GM12878 (cell line): ENCODE measurements at regions not wholly inside any gene's neighbourhood (a gene's known extent, or its start where the extent isn't known, plus 50 kb on each side); places are given as distances from the start of the nearest gene placed in this dataset.

ENCODE experiments used
- ATAC-seq: fragments of 200-7000 bp; cut with Tn5 transposase; 3 replicates; pipeline ENCODE4 v1.9.1; 2020; ENCODE audit warnings: mild to moderate bottlenecking, moderate library complexity
- BruUV-seq: library from RNA; stranded (reverse); fragments of 400-500 nt; replicated peaks from 2 replicates; lab custom pipeline; 2021; lab: Mats Ljungman, UMichigan
- CTCF ChIA-PET: fragments of 300-600 bp; sonication (Branson Sonifier 250); formaldehyde crosslinking; extraction: SDS; loops from one replicate; lab custom pipeline; 2021; ENCODE audit warnings: inconsistent platforms; lab: Yijun Ruan, JAX
- POLR2A ChIA-PET: fragments of 350-600 bp; formaldehyde crosslinking; extraction: SDS; loops from one replicate; lab custom pipeline; 2021; ENCODE audit warnings: inconsistent platforms; lab: Charles Lee
- RAD21 ChIA-PET: fragments of 300-600 bp; sonication (Branson Sonifier 250); formaldehyde crosslinking; loops from one replicate; lab custom pipeline; 2023; ENCODE audit warnings: antibody characterized with exemption; ENCODE audit not compliant: unreplicated experiment; lab: Charles Lee
- SMC1A ChIA-PET: fragments of 300-600 bp; sonication (Branson Sonifier 250); formaldehyde crosslinking; loops from one replicate; lab custom pipeline; 2023; ENCODE audit not compliant: unreplicated experiment, uncharacterized antibody; lab: Charles Lee
- DNase-seq: peaks from one replicate; pipeline ENCODE4 v3.0.0-alpha.2; 2011; ENCODE audit warnings: low read depth, low spot score
- FAIRE-seq: peaks from 3 replicates; lab custom pipeline; 2011; peaks lifted over from hg19 to GRCh38; lab: Jason Lieb, UNC
- H2AFZ ChIP-seq: 2 replicates; pipeline ENCODE4 v1.6.0; 2011; ENCODE audit warnings: low read depth, low read length, control low read depth; ENCODE audit not compliant: control insufficient read depth
- H3K27ac ChIP-seq: 2 replicates; pipeline ENCODE4 v1.5.1; 2011; ENCODE audit warnings: control low read depth; ENCODE audit not compliant: control insufficient read depth, insufficient read depth
- H3K27me3 ChIP-seq, 2 experiments: replicated peaks in 1 of 2; 2 replicates each; pipeline versions ENCODE4 v1.6.0 to v1.6.1; 2011; ENCODE audit warnings: low read length in 1 of 2; ENCODE audit not compliant: control insufficient read depth in 2 of 2, insufficient read depth in 2 of 2
- H3K36me3 ChIP-seq, 2 experiments: 2 replicates each; pipeline ENCODE4 v1.5.1; 2011; ENCODE audit warnings: low read length in 1 of 2; ENCODE audit not compliant: control insufficient read depth in 2 of 2, insufficient read depth in 2 of 2
- H3K4me1 ChIP-seq: 2 replicates; pipeline ENCODE4 v1.6.1; 2011; ENCODE audit warnings: mild to moderate bottlenecking, low read length, moderate library complexity, mixed read lengths; ENCODE audit not compliant: control insufficient read depth, insufficient read depth
- H3K4me2 ChIP-seq: 2 replicates; pipeline ENCODE4 v1.6.0; 2011; ENCODE audit warnings: control low read depth; ENCODE audit not compliant: control insufficient read depth, insufficient read depth
- H3K4me3 ChIP-seq: fragments of 200-600 bp; sonication (generic); 2 replicates; pipeline ENCODE4 v1.5.1; 2016
- H3K79me2 ChIP-seq: 2 replicates; pipeline ENCODE4 v1.6.0; 2011; ENCODE audit warnings: low read length; ENCODE audit not compliant: control insufficient read depth, insufficient read depth
- H3K9ac ChIP-seq: 2 replicates; pipeline ENCODE4 v1.8.0; 2011; ENCODE audit warnings: low read length, control low read depth, mixed read lengths; ENCODE audit not compliant: control insufficient read depth, insufficient read depth
- H3K9me3 ChIP-seq: replicated peaks from 3 replicates; pipeline ENCODE4 v1.5.1; 2011; ENCODE audit warnings: mild to moderate bottlenecking, low read length; ENCODE audit not compliant: control insufficient read depth, insufficient read depth
- H4K20me1 ChIP-seq: 2 replicates; pipeline ENCODE4 v1.6.0; 2011; ENCODE audit not compliant: control insufficient read depth, insufficient read depth
- CBFB ChIP-seq: IDR thresholded peaks from 2 replicates; pipeline ENCODE4 v1.6.1; 2016; ENCODE audit warnings: antibody characterized with exemption, low read depth
- FOS ChIP-seq: IDR thresholded peaks from 3 replicates; pipeline ENCODE4 v1.6.1; 2011; ENCODE audit warnings: borderline replicate concordance; ENCODE audit not compliant: insufficient read length; ENCODE audit errors: extremely low read depth
- MXI1 ChIP-seq: fragments of 150-350 bp; IDR thresholded peaks from 2 replicates; pipeline ENCODE4 v1.6.1; 2011; ENCODE audit warnings: low read depth, mild to moderate bottlenecking, inconsistent platforms, low read length, improper control_type of control experiment
- NFXL1 ChIP-seq: fragments of 450-650 bp; IDR thresholded peaks from 2 replicates; pipeline ENCODE4 v1.6.1; 2017; ENCODE audit warnings: antibody characterized with exemption, mild to moderate bottlenecking, borderline replicate concordance
- NFYB ChIP-seq: IDR thresholded peaks from 2 replicates; pipeline ENCODE4 v1.6.1; 2011; ENCODE audit warnings: low read depth, mild to moderate bottlenecking, low read length, improper control_type of control experiment, moderate library complexity; ENCODE audit not compliant: insufficient read depth
- NR2C1 ChIP-seq: fragments of 450-650 bp; IDR thresholded peaks from 2 replicates; pipeline ENCODE4 v1.6.1; 2017; ENCODE audit warnings: antibody characterized with exemption, mild to moderate bottlenecking, moderate library complexity
- PKNOX1 ChIP-seq: fragments of 450-650 bp; IDR thresholded peaks from 2 replicates; pipeline ENCODE4 v1.6.1; 2016; ENCODE audit warnings: mild to moderate bottlenecking
- PML ChIP-seq: IDR thresholded peaks from 2 replicates; pipeline ENCODE4 v1.6.1; 2012; ENCODE audit warnings: low read length, inconsistent platforms
- POLR2AphosphoS2 ChIP-seq: IDR thresholded peaks from 2 replicates; pipeline ENCODE4 v1.6.1; 2011; ENCODE audit warnings: low read depth, mild to moderate bottlenecking, low read length, improper control_type of control experiment, moderate library complexity
- RELA ChIP-seq: fragments of 450-650 bp; IDR thresholded peaks from 2 replicates; pipeline ENCODE4 v1.8.0; 2014; ENCODE audit warnings: borderline replicate concordance; ENCODE audit not compliant: partially characterized antibody
- SIN3A ChIP-seq: IDR thresholded peaks from 2 replicates; pipeline ENCODE4 v1.6.1; 2012; ENCODE audit warnings: low read depth, low read length, improper control_type of control experiment
- WGBS: methylation state at CpG from one replicate; pipeline ENCODE4 v1.1.6; 2016; ENCODE audit warnings: low lambda C conversion rate; ENCODE audit not compliant: insufficient replicate concordance, insufficient coverage; ENCODE audit errors: missing lambda C conversion rate; 5-methylcytosine and 5-hydroxymethylcytosine counted together
- in situ Hi-C: fragments of 300-500 bp; cut with MboI; formaldehyde crosslinking; loops from 9 replicates; pipeline ENCODE4 v1.14.3; 2018; ENCODE audit warnings: mixed read lengths
- intact Hi-C: fragments of 100-400 bp; cut with micrococcal nuclease; formaldehyde crosslinking; loops from one replicate; pipeline ENCODE4 v1.14.2; 2022; ENCODE audit not compliant: unreplicated experiment

DNA sequence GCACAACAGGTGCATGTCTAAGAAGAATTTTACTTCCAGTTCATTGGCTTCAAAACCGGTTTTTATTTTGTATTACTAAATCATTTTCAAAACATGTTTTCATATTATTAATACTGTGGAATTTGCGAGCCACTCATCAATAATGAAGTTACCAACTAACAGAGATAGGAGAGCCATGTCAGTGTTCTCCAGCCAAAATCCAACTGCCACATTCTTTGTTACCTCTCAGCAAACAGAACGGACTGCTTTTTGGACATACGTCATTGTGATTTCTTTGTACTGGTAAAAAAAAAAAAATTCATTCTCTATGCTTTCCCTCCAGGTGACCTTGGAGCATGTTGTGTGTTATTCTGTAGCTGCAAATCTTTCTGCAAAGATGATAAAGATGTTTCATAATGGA lies 414.2 kb upstream of the MMADHC start:
- ChIA-PET POLR2A (no interaction called here), RAD21 (no interaction called here), CTCF (no interaction called here), SMC1A (no interaction called here)
- no TSS peak for BruUV-seq
- intact Hi-C loops (no loop called here), in situ Hi-C loops (no loop called here)
- Histone ChIP-seq H3K9ac (no peak overlapping the region), H3K36me3 (no peaks in the 10 kb centered on the region), H3K27ac (no peak overlapping the region), H2AFZ (no peak overlapping the region), H3K4me1 (no peaks in the 10 kb centered on the region), H4K20me1 (no peaks in the 10 kb centered on the region), H3K4me2 (no peak overlapping the region), H3K79me2 (no peaks in the 10 kb centered on the region), H3K9me3 (no peaks in the 10 kb centered on the region), H3K4me3 (no peak overlapping the region), H3K27me3 (no peaks in the 10 kb centered on the region)
- 28% methylated on average over 4 of the region's 4 CpGs for WGBS
- no peak for DNase-seq
- TF ChIP-seq NFXL1 (no peak), MXI1 (no peak), POLR2AphosphoS2 (no peak), PKNOX1 (no peak), NFYB (no peak), NR2C1 (no peak), SIN3A (no peak), FOS (no peak), CBFB (no peak), PML (no peak), RELA (no peak)
- ATAC-seq: no peak
- no peak for FAIRE-seq
